K562 (cell line): ENCODE measurements at regions not wholly inside any gene's neighbourhood (a gene's known extent, or its start where the extent isn't known, plus 50 kb on each side); places are given as distances from the start of the nearest gene placed in this dataset.

Experiments used
- ATAC-seq: fragments of 200-7000 bp; cut with Tn5 transposase; 3 replicates; pipeline ENCODE4 v1.9.1; 2020; ENCODE audit warnings: moderate library complexity
- BruUV-seq: library from RNA; stranded (reverse); fragments of 400-500 nt; replicated peaks from 2 replicates; lab custom pipeline; 2021; lab: Mats Ljungman, UMichigan
- CTCF ChIA-PET: fragments of 300-600 bp; formaldehyde crosslinking; extraction: SDS; loops from one replicate; lab custom pipeline; 2021; ENCODE audit warnings: low intra/inter-chr PET ratio; lab: Yijun Ruan, JAX
- POLR2A ChIA-PET: fragments of 300-600, 350-650 bp; sonication (Branson Sonifier 250); formaldehyde crosslinking; extraction: SDS; loops from one replicate; lab custom pipeline; 2021; ENCODE audit warnings: antibody characterized with exemption, inconsistent platforms; lab: Yijun Ruan, JAX
- DNase-seq, 4 experiments: peaks; one replicate each; pipeline versions ENCODE4 v3.0.0 to v3.0.0-alpha.2; 2011 to 2018; ENCODE audit warnings: low spot score in 3 of 4, mixed read lengths in 3 of 4; ENCODE audit errors: extremely low read depth in 1 of 4
- FAIRE-seq: peaks from 2 replicates; lab custom pipeline; 2011; peaks lifted over from hg19 to GRCh38; lab: Jason Lieb, UNC
- H2AFZ ChIP-seq: 2 replicates; pipeline ENCODE4 v1.6.0; 2011; ENCODE audit warnings: low read depth, low read length, control low read depth, inconsistent platforms
- H3K27ac ChIP-seq: fragments of 200-600 bp; 3 replicates; pipeline ENCODE4 v1.8.0; 2011; ENCODE audit warnings: low read depth, mild to moderate bottlenecking, control low read depth, inconsistent platforms, low read length, moderate library complexity, mixed read lengths; ENCODE audit errors: extremely low read depth
- H3K27me3 ChIP-seq, 2 experiments: fragments of 300-600 bp in 1 of 2; 2 replicates in 1 of 2; 3 replicates in 1 of 2; pipeline versions ENCODE4 v1.6.0 to v1.8.0; 2011; ENCODE audit warnings: inconsistent platforms in 2 of 2, low read length in 2 of 2, mild to moderate bottlenecking in 1 of 2, mixed read lengths in 1 of 2, moderate library complexity in 1 of 2; ENCODE audit not compliant: control insufficient read depth in 2 of 2, insufficient read depth in 2 of 2
- H3K36me3 ChIP-seq: fragments of 300-600 bp; 3 replicates; pipeline ENCODE4 v1.8.0; 2011; ENCODE audit warnings: mild to moderate bottlenecking, low read length, inconsistent platforms; ENCODE audit not compliant: control insufficient read depth, insufficient read depth
- H3K4me1 ChIP-seq, 2 experiments: fragments of 200-600 bp in 1 of 2; replicated peaks in 1 of 2; 2 replicates in 1 of 2; 3 replicates in 1 of 2; pipeline versions ENCODE4 v1.5.1 to v1.8.0; 2011; ENCODE audit warnings: inconsistent platforms in 2 of 2, low read length in 2 of 2, mild to moderate bottlenecking in 1 of 2, mixed read lengths in 1 of 2, moderate library complexity in 1 of 2; ENCODE audit not compliant: control insufficient read depth in 2 of 2, insufficient read depth in 2 of 2
- H3K4me2 ChIP-seq: 2 replicates; pipeline ENCODE4 v1.6.1; 2011; ENCODE audit warnings: low read length, control low read depth, inconsistent platforms, mixed read lengths; ENCODE audit not compliant: insufficient read depth
- H3K4me3 ChIP-seq: fragments of 200-600 bp; sonication (generic), shearing (Covaris generic); 2 replicates; pipeline ENCODE4 v1.5.1; 2016; ENCODE audit warnings: control low read depth, inconsistent platforms
- H3K79me2 ChIP-seq: fragments of 200-600 bp; 3 replicates; pipeline ENCODE4 v1.8.0; 2011; ENCODE audit warnings: low read length, inconsistent platforms; ENCODE audit not compliant: control insufficient read depth, insufficient read depth
- H3K9ac ChIP-seq, 2 experiments: 2 replicates each; pipeline versions ENCODE4 v1.6.0 to v1.6.1; 2011; ENCODE audit warnings: low read depth in 2 of 2, low read length in 2 of 2, control low read depth in 1 of 2, inconsistent platforms in 1 of 2, mild to moderate bottlenecking in 1 of 2, mixed read lengths in 1 of 2; ENCODE audit not compliant: insufficient read depth in 1 of 2
- H3K9me1 ChIP-seq: one replicate; pipeline ENCODE4 v1.6.0; 2011; ENCODE audit warnings: inconsistent platforms, mild to moderate bottlenecking, low read length, moderate library complexity; ENCODE audit not compliant: control insufficient read depth, insufficient read depth
- H3K9me3 ChIP-seq: replicated peaks from 2 replicates; pipeline ENCODE4 v1.5.1; 2011; ENCODE audit warnings: low read depth, low read length, inconsistent platforms; ENCODE audit not compliant: control insufficient read depth, insufficient read depth
- H4K20me1 ChIP-seq: replicated peaks from 2 replicates; pipeline ENCODE4 v1.6.1; 2011; ENCODE audit warnings: low read length, inconsistent platforms, mixed read lengths; ENCODE audit not compliant: control insufficient read depth, insufficient read depth
- ADNP ChIP-seq: fragments of 200-800 bp; sonication (Bioruptor generic); IDR thresholded peaks from 2 replicates; pipeline ENCODE4 v1.6.1; 2016; ENCODE audit warnings: missing genetic modification characterization, missing compliant biosample characterization
- ARNT ChIP-seq, 2 experiments: fragments of 450-650 bp; IDR thresholded peaks; 2 replicates each; pipeline ENCODE4 v1.6.1; 2016; ENCODE audit warnings: mild to moderate bottlenecking in 1 of 2
- CCAR2 ChIP-seq: fragments of 200-400 bp; formaldehyde crosslinking; IDR thresholded peaks from 2 replicates; pipeline ENCODE4 v1.6.1; 2017; ENCODE audit warnings: mild to moderate bottlenecking, low read depth, low read length
- ESRRB ChIP-seq: fragments of 250-450 bp; sonication (Bioruptor Pico); IDR thresholded peaks from 2 replicates; pipeline ENCODE4 v1.5.0; 2020; ENCODE audit warnings: mild to moderate bottlenecking, moderate library complexity, borderline replicate concordance
- MTA1 ChIP-seq: fragments of 450-650 bp; IDR thresholded peaks from 2 replicates; pipeline ENCODE4 v1.6.1; 2017; ENCODE audit warnings: borderline replicate concordance
- MTA2 ChIP-seq: fragments of 450-650 bp; IDR thresholded peaks from 2 replicates; pipeline ENCODE4 v1.6.1; 2016; ENCODE audit warnings: low read depth
- MYNN ChIP-seq, 2 experiments: sonication (generic); formaldehyde crosslinking in 1 of 2; IDR thresholded peaks; 2 replicates each; pipeline versions ENCODE4 v1.5.0 to v1.6.1; 2016 to 2020; ENCODE audit warnings: antibody characterized with exemption in 1 of 2, missing genetic modification reagents in 1 of 2
- RFX5 ChIP-seq: IDR thresholded peaks from 2 replicates; pipeline ENCODE4 v1.6.1; 2011; ENCODE audit warnings: low read depth, mild to moderate bottlenecking, improper control_type of control experiment, low read length
- SRSF1 ChIP-seq: fragments of 200-400 bp; formaldehyde crosslinking; IDR thresholded peaks from 2 replicates; pipeline ENCODE4 v1.6.1; 2017; ENCODE audit warnings: mild to moderate bottlenecking, low read depth, low read length, moderate library complexity
- TAF7 ChIP-seq: fragments of 450-650 bp; IDR thresholded peaks from 2 replicates; pipeline ENCODE4 v1.6.1; 2016; ENCODE audit warnings: missing genetic modification characterization, missing compliant biosample characterization
- ZNF121 ChIP-seq: sonication (generic); formaldehyde crosslinking; conservative IDR thresholded peaks from 2 replicates; pipeline ENCODE4 v1.8.0; 2022; ENCODE audit warnings: missing genetic modification reagents
- WGBS: fragments of 100-300 bp; shearing (Covaris generic); methylation state at CpG from one replicate; pipeline ENCODE4 v1.1.6; 2016; ENCODE audit warnings: low coverage, mixed read lengths; ENCODE audit not compliant: insufficient coverage; ENCODE audit errors: missing lambda C conversion rate; 5-methylcytosine and 5-hydroxymethylcytosine counted together
- in situ Hi-C: fragments of 300-500 bp; cut with MboI; formaldehyde crosslinking; loops from 4 replicates; pipeline ENCODE4 v1.15.0; 2018; ENCODE audit warnings: inconsistent platforms, mixed read lengths
- intact Hi-C: fragments of 100-400 bp; cut with micrococcal nuclease; formaldehyde crosslinking; loops from 2 replicates; pipeline ENCODE4 v1.14.2; 2022
- TF ChIP-seq, protein P1 (sequence below): sonication (generic); formaldehyde crosslinking; IDR thresholded peaks from 2 replicates; pipeline ENCODE4 v1.4.0; 2020; ENCODE audit warnings: mild to moderate bottlenecking, missing genetic modification reagents

DNA sequence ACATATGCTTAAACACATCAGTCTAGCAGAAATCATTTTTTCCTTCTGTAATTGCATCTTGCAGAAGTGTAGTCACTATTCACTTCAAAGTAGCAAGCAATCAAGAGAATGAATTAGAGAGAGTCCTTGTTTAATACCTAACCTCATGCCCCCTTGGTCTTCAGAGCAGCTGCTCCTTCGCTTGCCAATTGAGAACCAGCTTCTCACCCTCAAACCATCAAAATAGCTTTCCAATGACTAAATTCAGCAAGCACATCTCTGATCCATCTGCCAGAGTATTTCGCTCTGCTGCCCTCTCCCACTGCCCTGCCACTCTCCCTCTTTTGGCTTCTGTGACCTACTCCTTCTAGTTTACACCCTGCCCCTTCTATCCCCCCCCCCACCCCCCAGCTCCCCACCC, 120.7 kb upstream of the AGAP1 start:
- Histone ChIP-seq H3K4me3 (no peak overlapping the region), H3K9me1 (no peaks in the 10 kb centered on the region), H3K27ac (no peak overlapping the region), H3K36me3 (no peaks in the 10 kb centered on the region), H3K9ac (no peak overlapping the region), H3K4me1 (no peaks in the 10 kb centered on the region; a peak in 1 of 5 replicates), H3K27me3 (peaks cover 10 to 39% of the 10 kb centered on the region in 2 experiments; a peak in 4 of 5 replicates), H3K9me3 (no peaks in the 10 kb centered on the region), H4K20me1 (no peaks in the 10 kb centered on the region), H3K79me2 (no peaks in the 10 kb centered on the region), H3K4me2 (no peak overlapping the region), H2AFZ (no peak overlapping the region)
- CTCF ChIA-PET, result no interaction called here
- ATAC-seq (no peak), FAIRE-seq (no peak), DNase-seq (no peak)
- WGBS, result 7% methylated on average over 1 of the region's 2 CpGs
- POLR2A ChIA-PET, result interaction anchor here (1.9 kb wide), 1 partner anchor 18 kb away, joined by 8 read pairs; no protein-coding TSS in a partner anchor
- intact Hi-C loops (no loop called here), in situ Hi-C loops (no loop called here)
- no peak for TF ChIP-seq MTA2
- TF ChIP-seq MYNN (IDR thresholded peaks at IDR 0.05), result no peak
- TF ChIP-seq MYNN (CRISPR knock-in tag; IDR thresholded peaks at IDR 0.05), result no peak
- no peak for TF ChIP-seq SRSF1
- no peak for TF ChIP-seq ESRRB (CRISPR knock-in tag)
- TF ChIP-seq, protein P1, sequence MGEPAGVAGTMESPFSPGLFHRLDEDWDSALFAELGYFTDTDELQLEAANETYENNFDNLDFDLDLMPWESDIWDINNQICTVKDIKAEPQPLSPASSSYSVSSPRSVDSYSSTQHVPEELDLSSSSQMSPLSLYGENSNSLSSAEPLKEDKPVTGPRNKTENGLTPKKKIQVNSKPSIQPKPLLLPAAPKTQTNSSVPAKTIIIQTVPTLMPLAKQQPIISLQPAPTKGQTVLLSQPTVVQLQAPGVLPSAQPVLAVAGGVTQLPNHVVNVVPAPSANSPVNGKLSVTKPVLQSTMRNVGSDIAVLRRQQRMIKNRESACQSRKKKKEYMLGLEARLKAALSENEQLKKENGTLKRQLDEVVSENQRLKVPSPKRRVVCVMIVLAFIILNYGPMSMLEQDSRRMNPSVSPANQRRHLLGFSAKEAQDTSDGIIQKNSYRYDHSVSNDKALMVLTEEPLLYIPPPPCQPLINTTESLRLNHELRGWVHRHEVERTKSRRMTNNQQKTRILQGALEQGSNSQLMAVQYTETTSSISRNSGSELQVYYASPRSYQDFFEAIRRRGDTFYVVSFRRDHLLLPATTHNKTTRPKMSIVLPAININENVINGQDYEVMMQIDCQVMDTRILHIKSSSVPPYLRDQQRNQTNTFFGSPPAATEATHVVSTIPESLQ, result no peak
- no peak for TF ChIP-seq TAF7
- TF ChIP-seq CCAR2, result no peak
- TF ChIP-seq RFX5, result no peak
- TF ChIP-seq ADNP (tag), result no peak
- TF ChIP-seq MTA1, result no peak
- TF ChIP-seq ARNT (IDR thresholded peaks at IDR 0.05), result no peak
- no peak for TF ChIP-seq ZNF121
- no TSS peak for BruUV-seq
